ENCODE measurements at regions not wholly inside any gene's neighbourhood (a gene's known extent, or its start where the extent isn't known, plus 50 kb on each side); places are given as distances from the start of the nearest gene placed in this dataset.

GRCh38 chr20:58019027-58019849 is 209.2 kb downstream of the ANKRD60 start:
- no peaks in the 10 kb centered on the region for H3K9me3 ChIP-seq (ENCODE audit: control insufficient read depth, low read depth, low read length)
- H3K27ac ChIP-seq (ENCODE audit: insufficient read length, low read depth, low read length): no peak overlapping the region
- no peak overlapping the region for H4K5ac ChIP-seq (ENCODE audit: insufficient read length, low read depth, low read length)
- Mint-ChIP-seq H3K9me3 (peaks cover 3 to 8% of the 10 kb centered on the region in 2 experiments; a peak in 4 of 5 replicates), H3K27me3 (ENCODE audit: low read depth) (peaks cover 1% of the 10 kb centered on the region; the same call in 1 of the 2 replicates), H3K4me3 (no peak overlapping the region), H3K4me1 (peaks cover 0 to 10% of the 10 kb centered on the region in 2 experiments; a peak in 1 of 4 replicates), H3K27ac (no peak overlapping the region; a peak in 1 of 7 replicates), H3K36me3 (ENCODE audit: insufficient read depth in 1 of 3, low read depth in 3 of 3) (peaks cover 0 to 2% (median 0%) of the 10 kb centered on the region in 3 experiments; a peak in 2 of 7 replicates)
- H4K91ac ChIP-seq (ENCODE audit: insufficient read length, low read depth, low read length): no peak overlapping the region
- H3K14ac ChIP-seq (ENCODE audit: insufficient read depth, low read length): no peak overlapping the region; the same call in 1 of the 2 replicates
- H3K79me2 ChIP-seq (ENCODE audit: insufficient read depth, low read length): no peaks in the 10 kb centered on the region
- H4K20me1 ChIP-seq (ENCODE audit: control insufficient read depth, insufficient read depth, insufficient read length): no peaks in the 10 kb centered on the region
- no CpG with 5 or more reads among the region's 24 CpGs for WGBS (ENCODE audit: extremely low coverage, insufficient read length, low lambda C conversion rate)
- no peak overlapping the region for H2AK5ac ChIP-seq (ENCODE audit: insufficient read length, low read length)
- no peak overlapping the region for H3K23ac ChIP-seq (ENCODE audit: insufficient read length, low read depth, low read length)
- H2BK120ac ChIP-seq (ENCODE audit: low read depth, low read length, poor library complexity, severe bottlenecking): no peak overlapping the region
- no peaks in the 10 kb centered on the region for H3K79me1 ChIP-seq (ENCODE audit: insufficient read depth, low read depth, low read length, poor library complexity, severe bottlenecking)
- no peak overlapping the region for H2BK20ac ChIP-seq (ENCODE audit: low read depth, low read length, poor library complexity, severe bottlenecking)
- H3K4me2 ChIP-seq (ENCODE audit: insufficient read depth, insufficient read length, low read length): no peak overlapping the region
- no peak overlapping the region for H2BK5ac ChIP-seq (ENCODE audit: insufficient read length, low read length)
- DNase-seq: peak; percentile 24
- no peak overlapping the region for H3K56ac ChIP-seq (ENCODE audit: insufficient read length, low read depth, low read length)
- TF ChIP-seq CTCF (conservative IDR thresholded peaks at IDR 0.05): no peak
- no peak overlapping the region for H3K18ac ChIP-seq (ENCODE audit: insufficient read length, low read depth, low read length)
- H2AFZ ChIP-seq (ENCODE audit: low read length): no peak overlapping the region
- no peaks in the 10 kb centered on the region for H3K4me1 ChIP-seq (ENCODE audit: insufficient read depth, low read length)
- no peak overlapping the region for H2BK12ac ChIP-seq (ENCODE audit: insufficient read length, low read depth, low read length)
- H2BK15ac ChIP-seq (ENCODE audit: low read depth, low read length): no peak overlapping the region
- no peak overlapping the region for H3K9ac ChIP-seq (ENCODE audit: extremely low read depth, insufficient read length, low read length)
- no peaks in the 10 kb centered on the region for H3K27me3 ChIP-seq (ENCODE audit: insufficient read depth, low read length)
- no peak overlapping the region for H3T11ph ChIP-seq (ENCODE audit: low read length)
- H4K8ac ChIP-seq (replicated peaks; ENCODE audit: insufficient read length, low read depth, low read length): no peak overlapping the region
- no peaks in the 10 kb centered on the region for H3K23me2 ChIP-seq (ENCODE audit: insufficient read length, low read depth, low read length, poor library complexity, severe bottlenecking)
- H3K4ac ChIP-seq (ENCODE audit: low read depth, low read length): no peak overlapping the region
